ENCODE measurements at regions not wholly inside any gene's neighbourhood (a gene's known extent, or its start where the extent isn't known, plus 50 kb on each side); places are given as distances from the start of the nearest gene placed in this dataset.

- no peak for DNase-seq
These were observed 72.4 kb upstream of the HAAO start for GRCh38 chr2:42864641-42865280.

GRCh38 chr2:42864222-42864621 is 71.8 kb upstream of the HAAO start:
- DNase-seq = no peak

- no peak for DNase-seq
These were observed 71.4 kb upstream of the HAAO start for GRCh38 chr2:42863751-42864150.

GRCh38 chr2:42863320-42863719 is 70.9 kb upstream of the HAAO start:
- no peak for DNase-seq

GRCh38 chr2:42862669-42863185 is 70.3 kb upstream of the HAAO start:
- DNase-seq = no peak

GRCh38 chr2:42861321-42861720 is 68.9 kb upstream of the HAAO start:
- DNase-seq = no peak

GRCh38 chr2:42860319-42861094 is 68.1 kb upstream of the HAAO start:
- DNase-seq = no peak

- DNase-seq = no peak
These were observed 67.4 kb upstream of the HAAO start for GRCh38 chr2:42859791-42860190.

- DNase-seq = peak in 1 of 2 donors; percentile 18
These were observed 66.7 kb upstream of the HAAO start for GRCh38 chr2:42859006-42859552.

- no peak for DNase-seq
These were observed 66.0 kb upstream of the HAAO start for GRCh38 chr2:42858140-42859005.

- no peak for DNase-seq
These were observed 64.7 kb upstream of the HAAO start for GRCh38 chr2:42856891-42857632.

GRCh38 chr2:42856106-42856860 is 63.9 kb upstream of the HAAO start:
- no peak for DNase-seq

GRCh38 chr2:42855221-42855970 is 63.0 kb upstream of the HAAO start:
- no peak for DNase-seq

- no peak for DNase-seq
These were observed 61.9 kb upstream of the HAAO start for GRCh38 chr2:42854207-42854818.

- DNase-seq = no peak
These were observed 61.3 kb upstream of the HAAO start for GRCh38 chr2:42853549-42854206.

GRCh38 chr2:42852798-42853197 is 60.4 kb upstream of the HAAO start:
- DNase-seq = no peak

- no peak for DNase-seq
These were observed 59.4 kb upstream of the HAAO start for GRCh38 chr2:42851740-42852250.

GRCh38 chr2:42851186-42851585 is 58.8 kb upstream of the HAAO start:
- no peak for DNase-seq

GRCh38 chr2:42850016-42850805 is 57.8 kb upstream of the HAAO start:
- DNase-seq = no peak
